GM23338 (cell line): ENCODE measurements at regions not wholly inside any gene's neighbourhood (a gene's known extent, or its start where the extent isn't known, plus 50 kb on each side); places are given as distances from the start of the nearest gene placed in this dataset.

ENCODE experiments used
- EZH2 ChIP-seq: fragments of 200-600 bp; sonication (generic); IDR thresholded peaks from one replicate; pipeline ENCODE4 v1.8.0; 2017; ENCODE audit warnings: antibody characterized with exemption, mild to moderate bottlenecking, low read depth; ENCODE audit not compliant: unreplicated experiment
- POLR2AphosphoS5 ChIP-seq: IDR thresholded peaks from 2 replicates; pipeline ENCODE4 v1.6.1; 2016; ENCODE audit warnings: antibody characterized with exemption, low read depth

DNA sequence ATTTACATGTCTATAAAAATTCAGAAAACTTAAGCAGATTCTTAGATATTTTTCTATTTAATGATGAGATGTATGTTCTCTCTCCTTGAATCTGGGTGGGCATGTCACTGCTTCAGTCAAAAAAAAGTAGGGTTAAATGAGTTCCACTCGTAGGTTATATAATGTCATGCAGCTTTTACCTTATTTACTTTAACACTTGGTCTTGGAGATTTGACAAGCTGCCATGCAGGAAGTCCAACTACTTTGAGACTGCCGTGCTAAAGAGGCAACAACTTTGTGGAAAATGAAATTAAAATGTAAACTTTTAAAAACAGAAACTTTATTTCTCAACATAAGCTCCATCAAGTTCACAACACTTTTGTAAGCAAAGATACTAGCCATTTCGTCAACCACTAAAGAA is 1336.0 kb upstream of the CDH8 start:
- TF ChIP-seq EZH2 = no peak
- TF ChIP-seq POLR2AphosphoS5 = no peak
